ENCODE measurements at regions not wholly inside any gene's neighbourhood (a gene's known extent, or its start where the extent isn't known, plus 50 kb on each side); places are given as distances from the start of the nearest gene placed in this dataset.

- Histone ChIP-seq H2AFZ (0 out of 2 replicates have a peak overlapping the region, but pooled peaks have one; percentile 25), H3K4me2 (no peak overlapping the region), H3F3A (ENCODE audit: insufficient read depth, low read depth) (no peaks in the 10 kb centered on the region), H3K27me3 (ENCODE audit: insufficient read depth, low read depth) (no peaks in the 10 kb centered on the region), H4K20me1 (ENCODE audit: insufficient read depth) (no peaks in the 10 kb centered on the region), H3K79me2 (ENCODE audit: low read depth) (no peaks in the 10 kb centered on the region), H3K4me1 (replicated peaks; ENCODE audit: insufficient read depth) (no peaks in the 10 kb centered on the region), H3K9me3 (ENCODE audit: insufficient read depth, low read depth) (no peaks in the 10 kb centered on the region), H3K4me3 (no peak overlapping the region), H3K9me2 (ENCODE audit: insufficient read depth) (no peaks in the 10 kb centered on the region), H3K27ac (no peak overlapping the region), H3K36me3 (ENCODE audit: low read depth) (no peaks in the 10 kb centered on the region)
- no peak for DNase-seq
- TF ChIP-seq CTCF (conservative IDR thresholded peaks at IDR 0.05): no peak
- no peak for TF ChIP-seq EZH2 (IDR thresholded peaks at IDR 0.05; ENCODE audit: low read depth)
- intact Hi-C loops (cut with micrococcal nuclease; ENCODE audit: unreplicated experiment): no loop called here
- ChIA-PET POLR2A (ENCODE audit: unreplicated experiment) (interaction anchor here (0.5 kb wide), 1 partner anchor 11 kb away, joined by 3 read pairs; no protein-coding TSS in a partner anchor), CTCF (no interaction called here)
- BruUV-seq (replicated peaks): no TSS peak
Measured at GRCh38 chr9:80791836-80792235, 897.5 kb downstream of the TLE1 start.

GRCh38 chr9:80790764-80791163 lies 898.6 kb downstream of the TLE1 start:
- Histone ChIP-seq H3K36me3 (ENCODE audit: low read depth) (no peaks in the 10 kb centered on the region), H3K79me2 (ENCODE audit: low read depth) (no peaks in the 10 kb centered on the region), H3K4me2 (no peak overlapping the region), H3K9me2 (ENCODE audit: insufficient read depth) (no peaks in the 10 kb centered on the region), H3K9me3 (ENCODE audit: insufficient read depth, low read depth) (no peaks in the 10 kb centered on the region), H3K27me3 (ENCODE audit: insufficient read depth, low read depth) (no peaks in the 10 kb centered on the region), H3F3A (ENCODE audit: insufficient read depth, low read depth) (no peaks in the 10 kb centered on the region), H3K27ac (no peak overlapping the region), H2AFZ (no peak overlapping the region), H4K20me1 (ENCODE audit: insufficient read depth) (no peaks in the 10 kb centered on the region), H3K4me3 (no peak overlapping the region), H3K4me1 (replicated peaks; ENCODE audit: insufficient read depth) (no peaks in the 10 kb centered on the region)
- ChIA-PET POLR2A (ENCODE audit: unreplicated experiment) (no interaction called here), CTCF (no interaction called here)
- no peak for TF ChIP-seq CTCF (conservative IDR thresholded peaks at IDR 0.05)
- TF ChIP-seq EZH2 (IDR thresholded peaks at IDR 0.05; ENCODE audit: low read depth): no peak
- intact Hi-C loops (cut with micrococcal nuclease; ENCODE audit: unreplicated experiment): no loop called here
- DNase-seq: no peak
- BruUV-seq (replicated peaks): no TSS peak

GRCh38 chr9:80789831-80790230 lies 899.5 kb downstream of the TLE1 start:
- Histone ChIP-seq H3K4me1 (replicated peaks; ENCODE audit: insufficient read depth) (no peaks in the 10 kb centered on the region), H3K79me2 (ENCODE audit: low read depth) (no peaks in the 10 kb centered on the region), H3K27ac (no peak overlapping the region), H3K36me3 (ENCODE audit: low read depth) (no peaks in the 10 kb centered on the region), H2AFZ (no peak overlapping the region), H4K20me1 (ENCODE audit: insufficient read depth) (no peaks in the 10 kb centered on the region), H3F3A (ENCODE audit: insufficient read depth, low read depth) (no peaks in the 10 kb centered on the region), H3K9me3 (ENCODE audit: insufficient read depth, low read depth) (no peaks in the 10 kb centered on the region), H3K27me3 (ENCODE audit: insufficient read depth, low read depth) (no peaks in the 10 kb centered on the region), H3K4me3 (no peak overlapping the region), H3K9me2 (ENCODE audit: insufficient read depth) (no peaks in the 10 kb centered on the region), H3K4me2 (no peak overlapping the region)
- TF ChIP-seq EZH2 (IDR thresholded peaks at IDR 0.05; ENCODE audit: low read depth): no peak
- TF ChIP-seq CTCF (conservative IDR thresholded peaks at IDR 0.05): no peak
- CTCF ChIA-PET: no interaction called here
- BruUV-seq (replicated peaks): no TSS peak
- intact Hi-C loops (cut with micrococcal nuclease; ENCODE audit: unreplicated experiment): no loop called here
- POLR2A ChIA-PET (ENCODE audit: unreplicated experiment): no interaction called here
- no peak for DNase-seq
